NB4 (cell line): ENCODE measurements at regions not wholly inside any gene's neighbourhood (a gene's known extent, or its start where the extent isn't known, plus 50 kb on each side); places are given as distances from the start of the nearest gene placed in this dataset.

Experiments used
- POLR2A ChIP-seq: IDR thresholded peaks from 2 replicates; pipeline ENCODE4 v1.6.1; 2011; ENCODE audit warnings: mild to moderate bottlenecking; ENCODE audit not compliant: insufficient read length; ENCODE audit errors: extremely low read depth
- TF ChIP-seq, protein P1 (sequence below): IDR thresholded peaks from one replicate; pipeline ENCODE4 v1.5.1; 2012; ENCODE audit warnings: low read depth, low read length
- TF ChIP-seq, protein P2 (sequence below): IDR thresholded peaks from 2 replicates; pipeline ENCODE4 v1.6.1; 2011; ENCODE audit warnings: low read depth, low read length

DNA sequence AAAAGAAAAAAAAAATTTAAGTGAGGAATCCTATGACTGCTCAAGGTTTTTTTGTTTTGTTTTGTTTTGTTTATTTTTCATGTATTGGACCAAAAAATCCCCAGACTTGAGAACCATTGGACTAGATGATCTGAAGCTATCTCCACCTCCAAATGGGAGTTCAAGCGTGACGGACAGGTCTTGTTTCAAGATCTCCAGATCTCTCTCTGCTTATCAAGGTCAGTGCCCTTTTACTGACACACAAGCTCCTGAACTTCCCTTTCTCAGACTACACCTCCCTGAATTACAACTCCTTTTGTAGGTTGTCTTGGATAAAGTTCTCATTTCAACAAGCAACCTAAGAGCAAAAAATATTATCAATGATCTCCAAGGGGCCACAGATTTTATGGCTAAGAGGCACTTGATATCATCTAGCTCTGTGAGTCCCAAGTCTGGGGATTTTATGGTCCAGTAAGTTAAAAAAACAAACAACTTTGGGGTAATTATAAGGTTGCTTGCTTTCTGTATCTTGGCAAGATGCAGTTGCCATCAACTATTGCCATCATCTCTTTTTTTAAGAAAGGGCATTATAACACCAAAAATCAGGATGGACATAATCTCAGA, 396.0 kb upstream of the ATP5MC3 start:
- TF ChIP-seq, protein P1, sequence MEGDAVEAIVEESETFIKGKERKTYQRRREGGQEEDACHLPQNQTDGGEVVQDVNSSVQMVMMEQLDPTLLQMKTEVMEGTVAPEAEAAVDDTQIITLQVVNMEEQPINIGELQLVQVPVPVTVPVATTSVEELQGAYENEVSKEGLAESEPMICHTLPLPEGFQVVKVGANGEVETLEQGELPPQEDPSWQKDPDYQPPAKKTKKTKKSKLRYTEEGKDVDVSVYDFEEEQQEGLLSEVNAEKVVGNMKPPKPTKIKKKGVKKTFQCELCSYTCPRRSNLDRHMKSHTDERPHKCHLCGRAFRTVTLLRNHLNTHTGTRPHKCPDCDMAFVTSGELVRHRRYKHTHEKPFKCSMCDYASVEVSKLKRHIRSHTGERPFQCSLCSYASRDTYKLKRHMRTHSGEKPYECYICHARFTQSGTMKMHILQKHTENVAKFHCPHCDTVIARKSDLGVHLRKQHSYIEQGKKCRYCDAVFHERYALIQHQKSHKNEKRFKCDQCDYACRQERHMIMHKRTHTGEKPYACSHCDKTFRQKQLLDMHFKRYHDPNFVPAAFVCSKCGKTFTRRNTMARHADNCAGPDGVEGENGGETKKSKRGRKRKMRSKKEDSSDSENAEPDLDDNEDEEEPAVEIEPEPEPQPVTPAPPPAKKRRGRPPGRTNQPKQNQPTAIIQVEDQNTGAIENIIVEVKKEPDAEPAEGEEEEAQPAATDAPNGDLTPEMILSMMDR = no peak
- TF ChIP-seq POLR2A = no peak
- TF ChIP-seq, protein P2, sequence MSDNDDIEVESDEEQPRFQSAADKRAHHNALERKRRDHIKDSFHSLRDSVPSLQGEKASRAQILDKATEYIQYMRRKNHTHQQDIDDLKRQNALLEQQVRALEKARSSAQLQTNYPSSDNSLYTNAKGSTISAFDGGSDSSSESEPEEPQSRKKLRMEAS = no peak
